ENCODE measurements at regions not wholly inside any gene's neighbourhood (a gene's known extent, or its start where the extent isn't known, plus 50 kb on each side); places are given as distances from the start of the nearest gene placed in this dataset.
"Not testable (repeated sequence)": the region's sequence is repeated elsewhere in the genome, so short reads cannot be mapped to it uniquely, and the experiment has no call there.

- Histone ChIP-seq H3K27me3 (no peaks in the 10 kb centered on the region), H3K27ac (no peak overlapping the region), H2AFZ (replicated peaks) (no peak overlapping the region), H3K9me3 (ENCODE audit: low read depth) (no peaks in the 10 kb centered on the region), H3K4me3 (no peak overlapping the region), H3K4me1 (no peaks in the 10 kb centered on the region), H3K4me2 (no peak overlapping the region), H3K9ac (no peak overlapping the region), H3F3A (ENCODE audit: low read depth) (no peaks in the 10 kb centered on the region), H4K20me1 (ENCODE audit: low read depth) (no peaks in the 10 kb centered on the region), H3K36me3 (no peaks in the 10 kb centered on the region), H3K79me2 (ENCODE audit: low read depth) (no peaks in the 10 kb centered on the region)
- Mint-ChIP-seq H3K27me3 (ENCODE audit: insufficient read depth, low read depth) (no peaks in the 10 kb centered on the region), H3K4me3 (no peak overlapping the region), H3K9me3 (no peaks in the 10 kb centered on the region), H3K36me3 (no peaks in the 10 kb centered on the region), H3K4me1 (no peaks in the 10 kb centered on the region), H3K27ac (no peak overlapping the region)
- no peak for TF ChIP-seq CTCF (IDR thresholded peaks at IDR 0.05)
- no peak for TF ChIP-seq EZH2 (IDR thresholded peaks at IDR 0.05)
- no peak for TF ChIP-seq EZH2phosphoT487 (IDR thresholded peaks at IDR 0.05)
- DNase-seq (ENCODE audit: low spot score) = no peak
These were observed 310.6 kb downstream of the NPHP4 start for GRCh38 chr1:5681654-5682053.

GRCh38 chr1:5680600-5680999, 311.6 kb downstream of the NPHP4 start:
- no peak overlapping the region for H3K27ac Mint-ChIP-seq
- H3K27me3 ChIP-seq = no peaks in the 10 kb centered on the region
- no peak overlapping the region for H3K9ac ChIP-seq
- no peak for TF ChIP-seq CTCF (IDR thresholded peaks at IDR 0.05)
- H3K4me1 ChIP-seq = no peaks in the 10 kb centered on the region
- no peaks in the 10 kb centered on the region for H3F3A ChIP-seq (ENCODE audit: low read depth)
- H3K4me1 Mint-ChIP-seq = no peaks in the 10 kb centered on the region
- no peak overlapping the region for H3K4me3 ChIP-seq
- DNase-seq (ENCODE audit: low spot score) = no peak
- no peak overlapping the region for H3K27ac ChIP-seq
- no peak overlapping the region for H3K4me2 ChIP-seq
- no peaks in the 10 kb centered on the region for H4K20me1 ChIP-seq (ENCODE audit: low read depth)
- no peaks in the 10 kb centered on the region for H3K9me3 ChIP-seq (ENCODE audit: low read depth)
- no peaks in the 10 kb centered on the region for H3K27me3 Mint-ChIP-seq (ENCODE audit: insufficient read depth, low read depth)
- H3K36me3 Mint-ChIP-seq = no peaks in the 10 kb centered on the region
- peaks cover 2% of the 10 kb centered on the region for H3K9me3 Mint-ChIP-seq
- no peaks in the 10 kb centered on the region for H3K36me3 ChIP-seq
- no peaks in the 10 kb centered on the region for H3K79me2 ChIP-seq (ENCODE audit: low read depth)
- H2AFZ ChIP-seq (replicated peaks) = no peak overlapping the region
- no peak overlapping the region for H3K4me3 Mint-ChIP-seq

- H3K4me1 ChIP-seq = no peaks in the 10 kb centered on the region
- Mint-ChIP-seq H3K9me3 (peaks cover 13% of the 10 kb centered on the region), H3K36me3 (no peaks in the 10 kb centered on the region), H3K4me3 (no peak overlapping the region), H3K27ac (no peak overlapping the region), H3K27me3 (ENCODE audit: insufficient read depth, low read depth) (no peaks in the 10 kb centered on the region), H3K4me1 (no peaks in the 10 kb centered on the region)
- H3K36me3 ChIP-seq = no peaks in the 10 kb centered on the region
- H3K79me2 ChIP-seq (ENCODE audit: low read depth) = no peaks in the 10 kb centered on the region
- no peak overlapping the region for H3K9ac ChIP-seq
- H2AFZ ChIP-seq (replicated peaks) = no peak overlapping the region
- TF ChIP-seq CTCF (IDR thresholded peaks at IDR 0.05) (no peak), EZH2 (IDR thresholded peaks at IDR 0.05) (no peak), EZH2phosphoT487 (IDR thresholded peaks at IDR 0.05) (no peak)
- no peaks in the 10 kb centered on the region for H3F3A ChIP-seq (ENCODE audit: low read depth)
- H3K4me2 ChIP-seq = no peak overlapping the region
- no peaks in the 10 kb centered on the region for H3K9me3 ChIP-seq (ENCODE audit: low read depth)
- H3K27ac ChIP-seq = no peak overlapping the region
- H3K4me3 ChIP-seq = no peak overlapping the region
- DNase-seq (ENCODE audit: low spot score) = no peak
- no peaks in the 10 kb centered on the region for H3K27me3 ChIP-seq
- H4K20me1 ChIP-seq (ENCODE audit: low read depth) = no peaks in the 10 kb centered on the region
These were observed 313.5 kb downstream of the NPHP4 start for GRCh38 chr1:5678759-5679158.

GRCh38 chr1:5672355-5672754, 319.9 kb downstream of the NPHP4 start:
- peaks cover 33% of the 10 kb centered on the region for H3K9me3 Mint-ChIP-seq
- not testable (repeated sequence) for H3K27me3 ChIP-seq; H3K9ac ChIP-seq; H3K4me1 ChIP-seq; H3K27ac Mint-ChIP-seq; H3K4me2 ChIP-seq; H3K36me3 ChIP-seq; DNase-seq (ENCODE audit: low spot score); H3F3A ChIP-seq (ENCODE audit: low read depth); H3K36me3 Mint-ChIP-seq; H3K27me3 Mint-ChIP-seq (ENCODE audit: insufficient read depth, low read depth); H2AFZ ChIP-seq (replicated peaks); H3K79me2 ChIP-seq (ENCODE audit: low read depth); H3K4me3 Mint-ChIP-seq; H4K20me1 ChIP-seq (ENCODE audit: low read depth); H3K27ac ChIP-seq; H3K4me3 ChIP-seq; H3K9me3 ChIP-seq (ENCODE audit: low read depth); H3K4me1 Mint-ChIP-seq

All from neural progenitor cell (in vitro differentiated cells).